K562 (cell line): ENCODE measurements at regions not wholly inside any gene's neighbourhood (a gene's known extent, or its start where the extent isn't known, plus 50 kb on each side); places are given as distances from the start of the nearest gene placed in this dataset.

Experiments
- ATAC-seq: fragments of 200-7000 bp; cut with Tn5 transposase; 3 replicates; pipeline ENCODE4 v1.9.1; 2020; ENCODE audit warnings: moderate library complexity
- BruUV-seq: library from RNA; stranded (reverse); fragments of 400-500 nt; replicated peaks from 2 replicates; lab custom pipeline; 2021; lab: Mats Ljungman, UMichigan
- CTCF ChIA-PET: fragments of 300-600 bp; formaldehyde crosslinking; extraction: SDS; loops from one replicate; lab custom pipeline; 2021; ENCODE audit warnings: low intra/inter-chr PET ratio; lab: Yijun Ruan, JAX
- POLR2A ChIA-PET: fragments of 300-600, 350-650 bp; sonication (Branson Sonifier 250); formaldehyde crosslinking; extraction: SDS; loops from one replicate; lab custom pipeline; 2021; ENCODE audit warnings: antibody characterized with exemption, inconsistent platforms; lab: Yijun Ruan, JAX
- DNase-seq, 4 experiments: peaks; one replicate each; pipeline versions ENCODE4 v3.0.0 to v3.0.0-alpha.2; 2011 to 2018; ENCODE audit warnings: low spot score in 3 of 4, mixed read lengths in 3 of 4; ENCODE audit errors: extremely low read depth in 1 of 4
- FAIRE-seq: peaks from 2 replicates; lab custom pipeline; 2011; peaks lifted over from hg19 to GRCh38; lab: Jason Lieb, UNC
- H2AFZ ChIP-seq: 2 replicates; pipeline ENCODE4 v1.6.0; 2011; ENCODE audit warnings: low read depth, low read length, control low read depth, inconsistent platforms
- H3K27ac ChIP-seq: fragments of 200-600 bp; 3 replicates; pipeline ENCODE4 v1.8.0; 2011; ENCODE audit warnings: low read depth, mild to moderate bottlenecking, control low read depth, inconsistent platforms, low read length, moderate library complexity, mixed read lengths; ENCODE audit errors: extremely low read depth
- H3K27me3 ChIP-seq, 2 experiments: fragments of 300-600 bp in 1 of 2; 2 replicates in 1 of 2; 3 replicates in 1 of 2; pipeline versions ENCODE4 v1.6.0 to v1.8.0; 2011; ENCODE audit warnings: inconsistent platforms in 2 of 2, low read length in 2 of 2, mild to moderate bottlenecking in 1 of 2, mixed read lengths in 1 of 2, moderate library complexity in 1 of 2; ENCODE audit not compliant: control insufficient read depth in 2 of 2, insufficient read depth in 2 of 2
- H3K36me3 ChIP-seq: fragments of 300-600 bp; 3 replicates; pipeline ENCODE4 v1.8.0; 2011; ENCODE audit warnings: mild to moderate bottlenecking, low read length, inconsistent platforms; ENCODE audit not compliant: control insufficient read depth, insufficient read depth
- H3K4me1 ChIP-seq, 2 experiments: fragments of 200-600 bp in 1 of 2; replicated peaks in 1 of 2; 2 replicates in 1 of 2; 3 replicates in 1 of 2; pipeline versions ENCODE4 v1.5.1 to v1.8.0; 2011; ENCODE audit warnings: inconsistent platforms in 2 of 2, low read length in 2 of 2, mild to moderate bottlenecking in 1 of 2, mixed read lengths in 1 of 2, moderate library complexity in 1 of 2; ENCODE audit not compliant: control insufficient read depth in 2 of 2, insufficient read depth in 2 of 2
- H3K4me2 ChIP-seq: 2 replicates; pipeline ENCODE4 v1.6.1; 2011; ENCODE audit warnings: low read length, control low read depth, inconsistent platforms, mixed read lengths; ENCODE audit not compliant: insufficient read depth
- H3K4me3 ChIP-seq: fragments of 200-600 bp; sonication (generic), shearing (Covaris generic); 2 replicates; pipeline ENCODE4 v1.5.1; 2016; ENCODE audit warnings: control low read depth, inconsistent platforms
- H3K79me2 ChIP-seq: fragments of 200-600 bp; 3 replicates; pipeline ENCODE4 v1.8.0; 2011; ENCODE audit warnings: low read length, inconsistent platforms; ENCODE audit not compliant: control insufficient read depth, insufficient read depth
- H3K9ac ChIP-seq, 2 experiments: 2 replicates each; pipeline versions ENCODE4 v1.6.0 to v1.6.1; 2011; ENCODE audit warnings: low read depth in 2 of 2, low read length in 2 of 2, control low read depth in 1 of 2, inconsistent platforms in 1 of 2, mild to moderate bottlenecking in 1 of 2, mixed read lengths in 1 of 2; ENCODE audit not compliant: insufficient read depth in 1 of 2
- H3K9me1 ChIP-seq: one replicate; pipeline ENCODE4 v1.6.0; 2011; ENCODE audit warnings: inconsistent platforms, mild to moderate bottlenecking, low read length, moderate library complexity; ENCODE audit not compliant: control insufficient read depth, insufficient read depth
- H3K9me3 ChIP-seq: replicated peaks from 2 replicates; pipeline ENCODE4 v1.5.1; 2011; ENCODE audit warnings: low read depth, low read length, inconsistent platforms; ENCODE audit not compliant: control insufficient read depth, insufficient read depth
- H4K20me1 ChIP-seq: replicated peaks from 2 replicates; pipeline ENCODE4 v1.6.1; 2011; ENCODE audit warnings: low read length, inconsistent platforms, mixed read lengths; ENCODE audit not compliant: control insufficient read depth, insufficient read depth
- DPF2 ChIP-seq: fragments of 450-650 bp; IDR thresholded peaks from 2 replicates; pipeline ENCODE4 v1.6.1; 2016
- EP400 ChIP-seq: fragments of 450-650 bp; IDR thresholded peaks from 2 replicates; pipeline ENCODE4 v1.6.1; 2017; ENCODE audit warnings: antibody characterized with exemption, mild to moderate bottlenecking, moderate library complexity
- ESRRB ChIP-seq: fragments of 250-450 bp; sonication (Bioruptor Pico); IDR thresholded peaks from 2 replicates; pipeline ENCODE4 v1.5.0; 2020; ENCODE audit warnings: mild to moderate bottlenecking, moderate library complexity, borderline replicate concordance
- HDGF ChIP-seq: fragments of 450-650 bp; IDR thresholded peaks from 2 replicates; pipeline ENCODE4 v1.6.1; 2016
- HMG20A ChIP-seq: fragments of 450-650 bp; formaldehyde crosslinking; conservative IDR thresholded peaks from 2 replicates; pipeline ENCODE4 v1.4.0; 2020; ENCODE audit warnings: mild to moderate bottlenecking, mixed read lengths
- PHF20 ChIP-seq: fragments of 450-650 bp; IDR thresholded peaks from 2 replicates; pipeline ENCODE4 v1.6.1; 2018; ENCODE audit not compliant: partially characterized antibody
- PTRF ChIP-seq: fragments of 450-650 bp; IDR thresholded peaks from 2 replicates; pipeline ENCODE4 v1.6.1; 2016; ENCODE audit warnings: mild to moderate bottlenecking, missing genetic modification characterization, missing compliant biosample characterization
- SUPT5H ChIP-seq: fragments of 450-650 bp; IDR thresholded peaks from 2 replicates; pipeline ENCODE4 v1.6.1; 2016
- TAF9B ChIP-seq: fragments of 450-650 bp; IDR thresholded peaks from 2 replicates; pipeline ENCODE4 v1.6.1; 2018; ENCODE audit warnings: mild to moderate bottlenecking; ENCODE audit not compliant: partially characterized antibody
- ZBED1 ChIP-seq: IDR thresholded peaks from 2 replicates; pipeline ENCODE4 v1.6.1; 2014
- ZKSCAN8 ChIP-seq: fragments of 200-800 bp; sonication (Bioruptor generic); IDR thresholded peaks from 2 replicates; pipeline ENCODE4 v1.6.1; 2016; ENCODE audit warnings: missing genetic modification characterization, missing compliant biosample characterization
- ZNF3 ChIP-seq: fragments of 250-450 bp; sonication (Bioruptor Pico); IDR thresholded peaks from 2 replicates; pipeline ENCODE4 v1.5.0; 2021; ENCODE audit warnings: mild to moderate bottlenecking, moderate library complexity
- WGBS: fragments of 100-300 bp; shearing (Covaris generic); methylation state at CpG from one replicate; pipeline ENCODE4 v1.1.6; 2016; ENCODE audit warnings: low coverage, mixed read lengths; ENCODE audit not compliant: insufficient coverage; ENCODE audit errors: missing lambda C conversion rate; 5-methylcytosine and 5-hydroxymethylcytosine counted together
- in situ Hi-C: fragments of 300-500 bp; cut with MboI; formaldehyde crosslinking; loops from 4 replicates; pipeline ENCODE4 v1.15.0; 2018; ENCODE audit warnings: inconsistent platforms, mixed read lengths
- intact Hi-C: fragments of 100-400 bp; cut with micrococcal nuclease; formaldehyde crosslinking; loops from 2 replicates; pipeline ENCODE4 v1.14.2; 2022
- TF ChIP-seq, protein P1 (sequence below), 3 experiments: fragments of 200-800 bp in 1 of 3; sonication (Bioruptor generic) in 1 of 3; sonication (generic) in 1 of 3; formaldehyde crosslinking in 1 of 3; IDR thresholded peaks; 2 replicates each; pipeline versions ENCODE4 v1.6.1 to v1.8.0; 2016 to 2022; ENCODE audit warnings: mild to moderate bottlenecking in 2 of 3, missing compliant biosample characterization in 2 of 3, missing genetic modification characterization in 2 of 3, missing genetic modification reagents in 1 of 3
- TF ChIP-seq, protein P2 (sequence below): fragments of 250-450 bp; sonication (Bioruptor Pico); IDR thresholded peaks from 2 replicates; pipeline ENCODE4 v1.8.0; 2022; ENCODE audit warnings: moderate library complexity, mild to moderate bottlenecking, inconsistent platforms

DNA sequence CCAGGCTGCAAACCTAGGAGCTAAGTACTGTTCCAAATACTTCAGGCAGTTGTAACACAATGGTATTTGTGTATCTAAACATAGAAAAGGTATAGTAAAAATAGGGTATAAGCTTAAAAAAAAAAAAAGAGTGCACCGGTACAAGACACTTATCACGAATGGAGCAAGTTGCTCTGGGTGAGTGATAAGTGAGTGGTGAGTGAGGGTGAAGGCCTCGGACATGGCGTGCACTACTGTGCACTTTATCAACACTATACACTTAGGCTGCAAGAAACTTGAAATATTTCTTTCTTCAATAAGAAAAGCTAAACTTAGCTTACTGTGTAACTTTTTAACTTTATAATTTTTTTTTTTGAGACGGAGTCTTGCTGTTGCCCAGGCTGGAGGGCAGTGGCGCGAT lies 159.5 kb upstream of the PDE10A start:
- Histone ChIP-seq H3K9me3 (no peaks in the 10 kb centered on the region), H4K20me1 (no peaks in the 10 kb centered on the region), H3K9ac (no peak overlapping the region), H3K79me2 (no peaks in the 10 kb centered on the region), H3K9me1 (no peaks in the 10 kb centered on the region), H3K4me1 (no peaks in the 10 kb centered on the region), H3K27me3 (peaks cover 7 to 18% of the 10 kb centered on the region in 2 experiments; a peak in 3 of 5 replicates), H3K36me3 (no peaks in the 10 kb centered on the region; the same call in 2 of the 3 replicates), H3K4me3 (no peak overlapping the region), H2AFZ (no peak overlapping the region), H3K4me2 (no peak overlapping the region), H3K27ac (no peak overlapping the region)
- ATAC-seq (no peak), FAIRE-seq (no peak), DNase-seq (no peak)
- TF ChIP-seq ZNF3 (CRISPR knock-in tag) = no peak
- TF ChIP-seq, protein P1, sequence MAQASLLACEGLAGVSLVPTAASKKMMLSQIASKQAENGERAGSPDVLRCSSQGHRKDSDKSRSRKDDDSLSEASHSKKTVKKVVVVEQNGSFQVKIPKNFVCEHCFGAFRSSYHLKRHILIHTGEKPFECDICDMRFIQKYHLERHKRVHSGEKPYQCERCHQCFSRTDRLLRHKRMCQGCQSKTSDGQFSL (CRISPR knock-in tag; IDR thresholded peaks at IDR 0.05) = no peak
- TF ChIP-seq, protein P1 (tag; IDR thresholded peaks at IDR 0.05) = no peak
- no peak for TF ChIP-seq ESRRB (CRISPR knock-in tag)
- TF ChIP-seq, protein P2, sequence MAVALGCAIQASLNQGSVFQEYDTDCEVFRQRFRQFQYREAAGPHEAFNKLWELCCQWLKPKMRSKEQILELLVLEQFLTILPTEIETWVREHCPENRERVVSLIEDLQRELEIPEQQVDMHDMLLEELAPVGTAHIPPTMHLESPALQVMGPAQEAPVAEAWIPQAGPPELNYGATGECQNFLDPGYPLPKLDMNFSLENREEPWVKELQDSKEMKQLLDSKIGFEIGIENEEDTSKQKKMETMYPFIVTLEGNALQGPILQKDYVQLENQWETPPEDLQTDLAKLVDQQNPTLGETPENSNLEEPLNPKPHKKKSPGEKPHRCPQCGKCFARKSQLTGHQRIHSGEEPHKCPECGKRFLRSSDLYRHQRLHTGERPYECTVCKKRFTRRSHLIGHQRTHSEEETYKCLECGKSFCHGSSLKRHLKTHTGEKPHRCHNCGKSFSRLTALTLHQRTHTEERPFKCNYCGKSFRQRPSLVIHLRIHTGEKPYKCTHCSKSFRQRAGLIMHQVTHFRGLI (CRISPR knock-in tag) = no peak
- no peak for TF ChIP-seq HMG20A (CRISPR knock-in tag)
- no peak for TF ChIP-seq DPF2
- TF ChIP-seq PTRF (tag) = no peak
- no peak for TF ChIP-seq ZBED1
- no peak for TF ChIP-seq HDGF
- TF ChIP-seq SUPT5H = no peak
- TF ChIP-seq PHF20 = no peak
- TF ChIP-seq TAF9B = no peak
- no peak for TF ChIP-seq ZKSCAN8
- no peak for TF ChIP-seq EP400
- ChIA-PET POLR2A (interaction anchor here (0.6 to 0.7 kb wide), 3 partner anchors 10 to 521 kb away, joined by 3 to 4 read pairs (median 3); no protein-coding TSS in a partner anchor), CTCF (no interaction called here)
- in situ Hi-C loops = no loop called here
- no TSS peak for BruUV-seq
- 2% methylated on average over 7 of the region's 7 CpGs for WGBS
- intact Hi-C loops = no loop called here
